A673 (cell line): ENCODE measurements at regions not wholly inside any gene's neighbourhood (a gene's known extent, or its start where the extent isn't known, plus 50 kb on each side); places are given as distances from the start of the nearest gene placed in this dataset.
"Not testable (repeated sequence)": the region's sequence is repeated elsewhere in the genome, so short reads cannot be mapped to it uniquely, and the experiment has no call there.

ENCODE experiments used
- BruUV-seq: library from RNA; stranded (reverse); fragments of 400-500 nt; replicated peaks from 2 replicates; lab custom pipeline; 2021; lab: Mats Ljungman, UMichigan
- CTCF ChIA-PET: fragments of 300-600 bp; sonication (Branson Sonifier 250); formaldehyde crosslinking; loops from one replicate; lab custom pipeline; 2022; ENCODE audit warnings: antibody characterized with exemption; lab: Charles Lee
- POLR2A ChIA-PET: fragments of 300-600 bp; sonication (Branson Sonifier 250); formaldehyde crosslinking; loops from one replicate; lab custom pipeline; 2022; ENCODE audit warnings: antibody characterized with exemption; ENCODE audit not compliant: low non-redundant PET; lab: Charles Lee
- DNase-seq: peaks from one replicate; pipeline ENCODE4 v3.0.0-alpha.2; 2015; ENCODE audit warnings: low spot score
- H3K27ac ChIP-seq: fragments of 200-600 bp; sonication (generic); 2 replicates; pipeline ENCODE4 v1.5.1; 2016; ENCODE audit warnings: mixed run types, low read depth, mild to moderate bottlenecking, mixed read lengths, antibody characterized with exemption, low read length; ENCODE audit not compliant: poor library complexity, severe bottlenecking
- H3K27me3 ChIP-seq: fragments of 200-600 bp; sonication (generic); replicated peaks from 2 replicates; pipeline ENCODE4 v1.6.1; 2017; ENCODE audit warnings: mixed run types, low read depth, mild to moderate bottlenecking, mixed read lengths, antibody characterized with exemption, low read length; ENCODE audit not compliant: insufficient read depth, poor library complexity
- H3K36me3 ChIP-seq: fragments of 200-600 bp; sonication (generic); 2 replicates; pipeline ENCODE4 v1.6.1; 2016; ENCODE audit warnings: mixed run types, mild to moderate bottlenecking, mixed read lengths, antibody characterized with exemption, low read length; ENCODE audit not compliant: insufficient read depth, poor library complexity, severe bottlenecking
- H3K4me1 ChIP-seq: fragments of 200-600 bp; sonication (generic); 2 replicates; pipeline ENCODE4 v1.6.1; 2017; ENCODE audit warnings: mixed run types, mild to moderate bottlenecking, mixed read lengths, antibody characterized with exemption, low read length; ENCODE audit not compliant: insufficient read depth, poor library complexity, severe bottlenecking
- H3K4me3 ChIP-seq: fragments of 200-600 bp; sonication (generic); 2 replicates; pipeline ENCODE4 v1.5.1; 2016; ENCODE audit warnings: low read depth, mixed run types, mild to moderate bottlenecking, mixed read lengths, low read length; ENCODE audit not compliant: poor library complexity, severe bottlenecking
- H3K9me3 ChIP-seq: fragments of 200-600 bp; sonication (generic); 2 replicates; pipeline ENCODE4 v1.6.1; 2016; ENCODE audit warnings: mixed run types, low read depth, mild to moderate bottlenecking, mixed read lengths, antibody characterized with exemption, low read length; ENCODE audit not compliant: poor library complexity, severe bottlenecking
- EZH2 ChIP-seq: fragments of 200-600 bp; sonication (generic); IDR thresholded peaks from 2 replicates; pipeline ENCODE4 v1.6.1; 2017; ENCODE audit warnings: borderline replicate concordance, low read depth, mild to moderate bottlenecking, mixed read lengths, antibody characterized with exemption, low read length; ENCODE audit not compliant: poor library complexity, severe bottlenecking
- intact Hi-C: fragments of 100-400 bp; cut with micrococcal nuclease; formaldehyde crosslinking; loops from one replicate; pipeline ENCODE4 v1.10.0; 2022; ENCODE audit not compliant: unreplicated experiment
- TF ChIP-seq, protein P1 (sequence below): fragments of 300-800, 200-600 bp; sonication (generic); conservative IDR thresholded peaks from 2 replicates; pipeline ENCODE4 v1.5.1; 2017; ENCODE audit warnings: low read depth, mild to moderate bottlenecking, antibody characterized with exemption, low read length, moderate library complexity, mixed read lengths

DNA sequence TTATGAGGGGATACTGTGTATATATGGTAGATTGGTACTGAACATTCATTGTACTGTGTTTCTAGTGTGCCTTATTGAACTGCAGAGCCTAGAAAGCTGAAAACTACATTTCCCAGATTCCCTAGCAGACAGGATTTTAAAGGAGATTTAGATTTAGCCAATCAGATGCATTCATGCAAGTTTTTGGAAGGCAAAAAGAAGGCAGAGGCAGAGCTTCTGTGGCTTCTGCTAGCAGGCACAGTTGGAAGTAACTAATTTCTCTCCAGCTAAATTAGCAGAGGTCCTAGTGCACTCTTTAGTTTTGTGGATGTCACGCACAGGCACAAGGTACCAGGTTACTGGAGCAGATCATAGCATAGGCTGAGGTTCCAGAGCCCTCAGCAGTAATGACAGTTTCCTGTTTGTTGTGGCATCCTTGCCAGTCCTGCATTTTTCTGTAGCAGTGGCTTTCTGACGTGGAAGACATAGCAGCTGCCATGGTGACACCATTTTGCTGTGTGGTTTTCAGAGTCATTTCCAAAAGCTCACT is 83.7 kb upstream of the CCDC71L start:
- CTCF ChIA-PET, result no interaction called here

DNA sequence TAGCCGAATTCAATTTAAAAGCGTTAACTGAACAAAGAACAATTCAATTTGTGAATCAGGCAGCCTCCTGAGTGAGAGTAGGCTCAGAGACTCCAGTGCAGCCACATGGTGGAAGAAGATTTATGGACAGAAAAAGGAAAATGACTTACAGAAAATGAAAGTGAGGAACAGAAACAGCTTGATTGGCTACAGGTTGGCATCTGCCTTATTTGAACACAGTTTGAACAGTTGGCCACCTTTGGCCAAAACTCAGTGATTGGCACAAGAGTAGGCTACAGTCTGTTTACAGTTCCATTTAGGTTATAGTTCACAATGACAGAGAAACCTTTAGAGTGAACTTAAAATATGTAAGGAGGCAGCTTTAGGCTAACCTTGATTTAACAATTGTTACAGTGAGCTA is 86.3 kb upstream of the CCDC71L start:
- POLR2A ChIA-PET, intact Hi-C loops: not testable (repeated sequence)

More for the DNA sequence above, 83.7 kb upstream of the CCDC71L start:
- Histone ChIP-seq H3K4me1 (no peaks in the 10 kb centered on the region), H3K9me3 (no peaks in the 10 kb centered on the region), H3K27me3 (no peaks in the 10 kb centered on the region), H3K36me3 (no peaks in the 10 kb centered on the region), H3K4me3 (no peak overlapping the region), H3K27ac (no peak overlapping the region)
- no TSS peak for BruUV-seq
- no peak for DNase-seq
- intact Hi-C loops, result no loop called here
- POLR2A ChIA-PET, result no interaction called here
- no peak for TF ChIP-seq EZH2
- TF ChIP-seq, protein P1, sequence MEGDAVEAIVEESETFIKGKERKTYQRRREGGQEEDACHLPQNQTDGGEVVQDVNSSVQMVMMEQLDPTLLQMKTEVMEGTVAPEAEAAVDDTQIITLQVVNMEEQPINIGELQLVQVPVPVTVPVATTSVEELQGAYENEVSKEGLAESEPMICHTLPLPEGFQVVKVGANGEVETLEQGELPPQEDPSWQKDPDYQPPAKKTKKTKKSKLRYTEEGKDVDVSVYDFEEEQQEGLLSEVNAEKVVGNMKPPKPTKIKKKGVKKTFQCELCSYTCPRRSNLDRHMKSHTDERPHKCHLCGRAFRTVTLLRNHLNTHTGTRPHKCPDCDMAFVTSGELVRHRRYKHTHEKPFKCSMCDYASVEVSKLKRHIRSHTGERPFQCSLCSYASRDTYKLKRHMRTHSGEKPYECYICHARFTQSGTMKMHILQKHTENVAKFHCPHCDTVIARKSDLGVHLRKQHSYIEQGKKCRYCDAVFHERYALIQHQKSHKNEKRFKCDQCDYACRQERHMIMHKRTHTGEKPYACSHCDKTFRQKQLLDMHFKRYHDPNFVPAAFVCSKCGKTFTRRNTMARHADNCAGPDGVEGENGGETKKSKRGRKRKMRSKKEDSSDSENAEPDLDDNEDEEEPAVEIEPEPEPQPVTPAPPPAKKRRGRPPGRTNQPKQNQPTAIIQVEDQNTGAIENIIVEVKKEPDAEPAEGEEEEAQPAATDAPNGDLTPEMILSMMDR, result no peak

GRCh38 chr7:106747804-106748203 is 86.8 kb upstream of the CCDC71L start:
- ChIA-PET POLR2A (no interaction called here), CTCF (no interaction called here)
- BruUV-seq, result no TSS peak
- Histone ChIP-seq H3K36me3 (no peaks in the 10 kb centered on the region), H3K4me1 (no peaks in the 10 kb centered on the region), H3K9me3 (no peaks in the 10 kb centered on the region), H3K4me3 (no peak overlapping the region), H3K27ac (no peak overlapping the region), H3K27me3 (no peaks in the 10 kb centered on the region)
- no peak for DNase-seq
- intact Hi-C loops, result no loop called here
- TF ChIP-seq, protein P1, result no peak
- no peak for TF ChIP-seq EZH2

More for the DNA sequence above, 86.3 kb upstream of the CCDC71L start:
- DNase-seq, H3K4me1 ChIP-seq, BruUV-seq, H3K4me3 ChIP-seq, H3K27ac ChIP-seq, H3K9me3 ChIP-seq, CTCF ChIA-PET, H3K27me3 ChIP-seq, H3K36me3 ChIP-seq: not testable (repeated sequence)

- Histone ChIP-seq H3K9me3 (no peaks in the 10 kb centered on the region), H3K36me3 (no peaks in the 10 kb centered on the region), H3K4me1 (no peaks in the 10 kb centered on the region), H3K4me3 (no peak overlapping the region), H3K27ac (no peak overlapping the region), H3K27me3 (no peaks in the 10 kb centered on the region)
- no peak for TF ChIP-seq EZH2
- TF ChIP-seq, protein P1, result no peak
- POLR2A ChIA-PET, result no interaction called here
- no TSS peak for BruUV-seq
- CTCF ChIA-PET, result no interaction called here
- DNase-seq, result no peak
- intact Hi-C loops, result no loop called here
Measured at GRCh38 chr7:106749165-106749564, 88.2 kb upstream of the CCDC71L start.
